ENCODE measurements at regions not wholly inside any gene's neighbourhood (a gene's known extent, or its start where the extent isn't known, plus 50 kb on each side); places are given as distances from the start of the nearest gene placed in this dataset.

DNA sequence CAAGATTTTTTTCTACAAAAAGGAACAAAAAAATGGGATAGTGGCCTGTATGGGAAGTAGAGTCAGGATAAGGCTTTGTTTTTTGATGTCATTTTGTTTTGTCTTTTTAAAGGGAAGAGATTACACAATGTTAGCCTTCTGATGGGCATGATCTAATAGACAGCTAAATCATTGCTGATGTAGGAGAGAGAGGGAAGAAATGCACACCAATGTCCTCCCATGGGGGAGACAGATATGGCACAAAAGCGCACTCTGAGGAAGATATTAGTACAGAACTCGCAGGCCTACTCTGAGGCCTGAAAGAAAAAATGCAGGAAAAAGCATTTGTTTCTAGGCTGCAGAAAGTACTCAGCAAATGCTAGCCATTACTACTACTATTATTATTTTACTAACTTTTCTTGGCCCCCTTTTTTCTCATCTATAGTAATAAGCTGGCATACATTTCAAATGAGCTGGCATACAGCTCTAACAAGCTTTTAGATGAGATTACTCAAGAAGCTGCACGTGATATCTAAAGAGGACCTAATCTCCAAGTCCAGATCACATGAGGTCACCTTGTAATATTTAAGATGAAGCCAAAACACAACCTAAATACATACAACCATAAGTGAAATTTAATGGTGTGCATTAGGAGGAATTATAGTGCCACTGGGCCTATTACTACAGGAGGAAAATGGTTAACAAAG lies 269.4 kb upstream of the TANK start:
- DNase-seq: no peak

DNA sequence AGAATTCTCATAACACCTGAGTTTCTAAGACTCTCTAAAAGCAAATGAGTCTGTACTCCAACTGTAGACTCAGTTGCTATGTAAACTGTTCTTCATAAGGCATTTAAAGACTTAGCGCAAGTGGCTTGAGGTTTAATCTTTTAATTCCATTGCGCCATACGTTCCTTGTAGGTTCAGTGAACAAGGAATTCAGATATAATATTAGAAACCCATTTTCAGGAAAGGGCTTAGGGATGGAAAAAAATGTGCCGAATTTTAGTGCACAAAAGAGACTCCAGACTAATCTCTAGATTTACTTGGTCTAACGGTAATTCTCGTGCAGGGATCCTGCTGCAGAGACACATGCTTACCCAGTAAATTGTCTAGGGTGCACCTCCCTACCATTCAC lies 268.9 kb upstream of the TANK start:
- DNase-seq: no peak

DNA sequence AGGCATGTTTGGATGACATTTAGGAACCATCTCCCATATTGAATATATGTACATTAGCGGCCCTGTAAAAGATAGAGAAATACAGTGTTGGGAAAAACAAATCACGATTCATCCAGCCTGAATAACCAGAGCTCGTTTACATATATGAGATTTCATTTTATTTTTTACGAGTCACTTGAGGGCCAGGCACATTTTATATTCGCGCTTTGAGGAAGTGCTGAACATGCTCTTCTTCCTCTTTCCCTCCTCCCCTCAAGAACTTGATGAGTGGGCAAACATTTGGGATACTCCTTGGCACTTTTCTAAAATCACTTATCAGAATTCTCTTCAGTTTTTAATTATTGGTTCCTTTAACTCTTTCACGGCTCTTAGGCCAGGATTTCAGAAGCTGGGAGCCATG lies 268.0 kb upstream of the TANK start:
- DNase-seq: no peak

- no peak for DNase-seq
Observed at GRCh38 chr2:160893581-160893980, 266.6 kb upstream of the TANK start.

DNA sequence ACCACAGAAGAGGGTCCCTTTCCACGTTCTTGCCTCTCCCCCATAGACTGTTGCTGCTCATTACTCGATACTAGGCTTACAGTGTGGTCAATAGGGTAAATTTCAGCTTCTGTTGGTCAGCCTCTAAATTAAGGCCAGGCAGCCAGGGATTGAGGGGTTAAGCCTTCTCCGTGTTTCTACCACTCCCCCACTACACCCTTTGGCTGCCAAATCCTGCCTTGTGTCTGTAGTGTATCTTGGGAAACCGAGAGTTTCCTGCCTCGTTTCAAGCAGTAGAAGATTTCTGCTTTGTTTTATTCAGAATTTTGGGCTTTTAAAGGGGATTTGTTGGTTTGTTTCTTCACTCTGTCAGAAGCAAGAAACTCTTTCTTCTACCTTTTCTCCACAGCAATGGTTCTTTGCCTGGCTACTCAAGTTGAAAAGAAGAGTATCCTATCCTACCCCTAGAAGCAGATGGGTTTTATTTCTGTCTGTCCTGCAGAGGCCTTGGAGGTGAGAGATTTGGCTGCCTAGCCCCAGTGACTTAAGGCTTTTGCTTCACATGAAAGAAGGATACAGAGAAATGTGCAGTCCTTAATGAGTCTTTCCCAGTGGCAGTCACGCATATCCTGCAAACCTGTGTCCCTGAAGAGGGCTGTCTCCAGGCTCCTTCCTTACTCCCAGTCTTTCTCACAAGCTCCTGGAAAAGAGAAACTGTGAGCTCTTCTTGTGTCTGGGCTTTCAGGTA lies 261.5 kb upstream of the TANK start:
- no peak for DNase-seq

- DNase-seq: no peak
Observed at GRCh38 chr2:160901613-160902012, 258.6 kb upstream of the TANK start.

GRCh38 chr2:160905862-160906261 lies 254.4 kb upstream of the TANK start:
- no peak for DNase-seq

GRCh38 chr2:160906878-160907277 lies 253.3 kb upstream of the TANK start:
- no peak for DNase-seq

- DNase-seq: no peak
Observed at GRCh38 chr2:160907738-160908137, 252.5 kb upstream of the TANK start.

GRCh38 chr2:160908157-160908556 lies 252.1 kb upstream of the TANK start:
- no peak for DNase-seq

- no peak for DNase-seq
Observed at GRCh38 chr2:160909781-160910242, 250.4 kb upstream of the TANK start.

DNA sequence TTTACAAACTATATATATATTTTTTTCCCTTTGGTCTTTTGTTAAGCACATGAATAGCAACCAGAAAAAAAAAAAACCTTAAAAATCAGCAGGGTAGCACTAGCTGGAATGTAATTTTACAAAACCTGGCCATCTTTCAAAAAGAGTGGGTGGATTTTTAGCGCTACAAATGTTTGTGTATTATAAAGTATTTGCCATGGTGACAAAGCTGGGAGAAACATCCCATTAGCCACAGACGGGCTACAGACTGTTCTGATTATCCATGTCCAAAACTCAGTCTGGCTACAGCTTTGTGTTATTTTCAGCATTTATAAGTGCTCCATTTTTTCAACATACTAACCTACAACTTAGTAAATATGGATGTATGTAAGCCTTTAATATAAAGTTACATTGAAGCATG lies 249.5 kb upstream of the TANK start:
- DNase-seq: no peak

- no peak for DNase-seq
Observed at GRCh38 chr2:160911258-160911657, 249.0 kb upstream of the TANK start.

DNA sequence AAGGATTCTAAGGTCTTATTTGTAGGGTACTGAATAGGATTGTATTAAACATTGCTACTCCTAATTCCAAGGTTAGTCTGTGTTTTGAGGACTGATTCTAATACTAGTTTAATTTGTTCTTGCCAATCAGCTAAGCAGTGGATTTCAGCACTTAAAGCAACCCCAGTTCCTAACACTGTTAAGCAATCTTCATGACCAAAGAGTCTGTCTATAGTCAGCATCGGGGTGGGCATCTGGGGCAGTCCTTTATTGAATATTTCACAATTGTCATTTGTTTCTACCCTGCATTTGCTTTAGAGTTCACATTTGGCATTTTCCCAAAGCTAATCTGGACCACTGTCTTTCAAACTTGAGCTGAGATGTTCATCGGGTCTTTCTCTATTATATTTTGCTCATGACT lies 248.0 kb upstream of the TANK start:
- no peak for DNase-seq

- no peak for DNase-seq
Observed at GRCh38 chr2:160913323-160913722, 246.9 kb upstream of the TANK start.

GRCh38 chr2:160914217-160914616 lies 246.0 kb upstream of the TANK start:
- DNase-seq: no peak

GRCh38 chr2:160916300-160916699 lies 243.9 kb upstream of the TANK start:
- no peak for DNase-seq

GRCh38 chr2:160917850-160918249 lies 242.4 kb upstream of the TANK start:
- DNase-seq: no peak

GRCh38 chr2:160918258-160918657 lies 242.0 kb upstream of the TANK start:
- no peak for DNase-seq

- peak; percentile 28 for DNase-seq
Observed at GRCh38 chr2:160918906-160919503, 241.2 kb upstream of the TANK start.

GRCh38 chr2:160920061-160920460 lies 240.2 kb upstream of the TANK start:
- no peak for DNase-seq

GRCh38 chr2:160920791-160921303 lies 239.4 kb upstream of the TANK start:
- no peak for DNase-seq

- no peak for DNase-seq
Observed at GRCh38 chr2:160921386-160921964, 238.8 kb upstream of the TANK start.

GRCh38 chr2:160924936-160925353 lies 235.3 kb upstream of the TANK start:
- no peak for DNase-seq

Measured in activated CD8-positive, alpha-beta memory T cell treated with anti-CD3 and anti-CD28 coated beads, Interleukin-2, amount 50 U/mL, for 4 hours (primary cell).